Erythroblast (primary cell): ENCODE measurements at regions not wholly inside any gene's neighbourhood (a gene's known extent, or its start where the extent isn't known, plus 50 kb on each side); places are given as distances from the start of the nearest gene placed in this dataset.

Experiments used
- GATA1 ChIP-seq: IDR thresholded peaks from 2 replicates; pipeline ENCODE4 v1.6.1; 2011; ENCODE audit warnings: low read depth, mild to moderate bottlenecking, control low read depth, low read length, moderate library complexity
- POLR2A ChIP-seq: IDR thresholded peaks from 2 replicates; pipeline ENCODE4 v1.6.1; 2011; ENCODE audit warnings: mild to moderate bottlenecking, low read length

- TF ChIP-seq POLR2A (no peak), GATA1 (no peak)
Observed at GRCh38 chr10:78557433-78557925, 511.3 kb upstream of the ZMIZ1 start.
